ENCODE measurements at regions not wholly inside any gene's neighbourhood (a gene's known extent, or its start where the extent isn't known, plus 50 kb on each side); places are given as distances from the start of the nearest gene placed in this dataset.

DNA sequence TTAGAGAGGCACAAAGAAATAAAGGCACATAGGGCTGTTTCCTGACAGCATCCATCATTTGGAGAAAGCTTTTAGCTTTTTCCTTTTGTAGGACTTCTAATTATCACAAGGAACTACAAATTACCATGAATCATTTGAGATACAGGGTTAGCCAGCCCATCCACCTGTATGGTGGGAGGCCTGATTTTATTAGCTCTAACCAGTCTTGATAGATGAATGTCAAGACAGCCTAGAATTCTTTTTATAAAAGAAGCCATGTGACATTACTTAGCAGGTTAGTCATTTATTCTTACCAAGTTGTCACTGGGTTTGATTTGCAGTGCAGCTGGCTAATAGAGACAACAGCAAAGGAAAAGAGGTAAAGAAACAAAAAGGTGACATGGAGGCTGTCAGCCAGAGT is 618.1 kb downstream of the ZNF385D start:
- DNase-seq = no peak

DNA sequence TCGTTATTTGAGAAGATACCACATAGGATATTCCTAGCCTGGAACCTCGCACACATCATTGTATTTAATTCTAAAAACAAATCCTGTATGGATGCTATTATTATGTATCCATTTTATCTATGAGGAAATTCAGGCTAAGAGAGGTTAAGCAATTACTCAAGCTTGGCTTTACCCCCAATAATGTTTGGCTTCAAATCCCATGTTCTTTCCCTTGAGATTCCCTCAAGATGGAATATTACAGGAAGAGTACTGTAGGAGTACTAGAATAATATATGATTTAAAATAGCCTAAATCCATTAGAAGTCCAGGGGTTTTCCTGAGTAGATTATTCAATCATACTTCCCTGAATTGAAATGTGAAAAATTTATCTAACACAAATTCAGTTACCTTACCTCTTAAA is 630.2 kb downstream of the ZNF385D start:
- DNase-seq = no peak

DNA sequence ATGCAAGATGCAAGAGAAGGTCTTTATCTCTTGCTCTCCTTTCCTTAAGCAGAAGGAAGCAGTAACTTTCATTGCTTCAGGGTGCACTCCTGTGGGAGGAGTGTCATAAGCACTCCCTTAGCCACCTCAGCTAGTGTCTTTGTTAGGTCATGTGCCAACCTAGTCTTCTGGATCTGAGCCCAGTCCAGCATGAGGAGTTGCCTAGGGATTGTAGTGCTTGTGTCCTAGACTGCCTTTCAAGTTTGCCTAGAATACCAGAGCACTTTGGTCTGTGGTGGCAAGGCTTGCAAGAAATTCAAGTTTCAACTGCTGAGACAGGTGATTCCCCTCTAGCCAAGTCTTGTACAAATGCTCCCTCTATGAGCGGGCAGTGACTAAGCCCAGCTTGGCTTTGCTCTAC is 633.6 kb downstream of the ZNF385D start:
- DNase-seq = no peak

DNA sequence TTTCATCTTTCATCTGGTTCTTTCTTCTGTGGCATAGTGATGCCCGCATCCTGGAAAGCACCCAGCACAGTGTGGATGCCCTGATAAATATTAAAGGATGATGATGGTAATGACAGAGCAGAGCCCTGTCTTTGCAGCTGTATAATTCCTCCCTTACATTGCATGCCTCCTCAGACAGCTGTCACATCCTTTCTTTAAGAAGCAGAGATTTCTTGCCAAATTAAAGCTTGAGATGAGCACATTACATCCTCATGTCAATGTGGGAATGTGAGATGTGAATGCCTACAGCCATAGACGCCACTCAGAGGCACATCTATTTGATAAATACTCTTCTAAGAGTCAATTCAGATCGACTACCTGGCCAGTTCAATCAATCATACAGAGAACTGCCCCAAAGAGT is 642.0 kb downstream of the ZNF385D start:
- no peak for DNase-seq

DNA sequence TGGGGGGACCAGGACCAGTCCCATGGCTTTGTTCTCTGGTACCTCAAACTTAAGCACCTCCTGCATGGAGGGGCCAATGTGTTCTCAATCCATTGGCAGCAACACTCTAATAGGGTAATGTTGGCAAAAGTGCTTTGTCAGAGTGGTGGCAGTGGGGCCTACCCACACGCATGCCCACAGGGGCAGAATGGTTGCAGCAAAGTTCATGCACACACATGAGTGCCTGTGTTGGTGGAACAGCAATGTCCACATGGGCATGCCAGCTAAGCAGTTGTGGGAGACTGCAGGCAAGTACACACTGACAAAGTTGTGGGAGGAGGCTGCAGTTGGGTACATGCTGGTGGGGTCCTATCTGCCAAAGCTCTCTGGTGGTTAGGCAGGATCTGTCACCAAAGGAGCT is 645.2 kb downstream of the ZNF385D start:
- DNase-seq = no peak

DNA sequence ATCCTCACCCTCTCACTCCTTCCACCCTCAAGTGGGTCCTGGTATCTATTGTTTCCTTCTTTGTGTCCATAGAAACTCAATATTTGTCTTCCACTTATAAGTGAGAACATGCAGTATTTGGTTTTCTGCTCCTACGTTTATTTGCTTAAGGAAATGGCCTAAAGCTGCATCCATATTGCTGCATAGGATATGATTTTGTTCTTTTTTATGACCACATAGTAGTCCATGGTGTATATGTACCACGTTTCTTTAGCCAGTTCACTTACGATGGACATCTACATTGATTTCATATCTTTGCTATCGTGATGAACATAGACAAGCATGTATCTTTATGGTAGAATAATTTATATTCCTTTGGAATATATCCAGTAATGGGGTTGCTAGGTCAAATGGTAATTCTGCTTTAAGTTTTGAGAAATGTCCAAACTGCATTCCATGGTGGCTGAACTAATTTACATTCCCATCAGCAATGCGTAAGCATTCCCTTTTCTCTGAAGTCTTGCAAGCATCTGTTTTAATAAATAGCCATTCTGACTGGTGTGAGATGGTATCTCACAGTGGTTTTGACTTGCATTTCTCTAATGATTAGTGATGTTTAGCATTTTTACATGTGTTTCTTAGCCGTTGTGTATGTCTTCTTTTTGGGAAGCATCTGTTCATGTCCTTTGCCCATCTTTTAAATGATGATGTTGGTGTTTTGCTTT is 650.2 kb downstream of the ZNF385D start:
- DNase-seq = no peak

DNA sequence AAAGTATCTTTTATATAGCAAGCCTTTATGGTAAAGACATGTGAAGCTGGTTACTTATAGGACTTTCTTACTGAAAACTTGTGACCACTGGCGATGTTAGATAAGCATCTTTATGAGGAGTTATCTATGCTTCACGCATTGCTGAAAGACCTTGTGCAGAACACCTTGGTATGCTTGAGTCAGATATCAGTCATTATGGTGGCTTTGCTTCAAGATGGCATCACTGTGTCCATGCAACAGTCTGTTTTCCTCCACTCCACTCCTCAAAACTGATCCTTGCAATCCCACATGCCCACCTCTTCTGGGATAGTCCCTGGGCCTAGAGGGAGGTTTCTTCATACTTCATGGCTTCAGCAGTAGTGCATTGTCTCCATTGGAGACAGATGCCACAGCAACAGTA is 656.3 kb downstream of the ZNF385D start:
- DNase-seq = no peak

DNA sequence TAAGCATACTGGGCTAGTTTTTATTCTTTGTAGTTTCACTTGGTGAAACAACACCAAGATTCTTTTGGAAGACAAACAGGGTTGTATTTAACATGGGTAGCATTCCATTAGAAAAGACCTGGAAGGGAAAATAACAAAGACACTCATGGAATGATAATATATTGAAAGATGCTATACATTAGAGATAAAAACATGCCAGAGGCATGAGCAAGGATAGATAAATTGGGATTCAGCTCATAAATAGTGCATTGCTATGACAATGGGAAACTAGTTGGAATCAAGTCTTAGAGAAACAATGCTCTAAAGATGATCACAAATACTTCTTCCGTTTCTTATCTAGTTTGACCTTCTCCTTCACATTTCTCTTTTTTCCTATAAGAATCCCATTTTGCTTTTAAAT is 677.4 kb downstream of the ZNF385D start:
- DNase-seq = no peak

DNA sequence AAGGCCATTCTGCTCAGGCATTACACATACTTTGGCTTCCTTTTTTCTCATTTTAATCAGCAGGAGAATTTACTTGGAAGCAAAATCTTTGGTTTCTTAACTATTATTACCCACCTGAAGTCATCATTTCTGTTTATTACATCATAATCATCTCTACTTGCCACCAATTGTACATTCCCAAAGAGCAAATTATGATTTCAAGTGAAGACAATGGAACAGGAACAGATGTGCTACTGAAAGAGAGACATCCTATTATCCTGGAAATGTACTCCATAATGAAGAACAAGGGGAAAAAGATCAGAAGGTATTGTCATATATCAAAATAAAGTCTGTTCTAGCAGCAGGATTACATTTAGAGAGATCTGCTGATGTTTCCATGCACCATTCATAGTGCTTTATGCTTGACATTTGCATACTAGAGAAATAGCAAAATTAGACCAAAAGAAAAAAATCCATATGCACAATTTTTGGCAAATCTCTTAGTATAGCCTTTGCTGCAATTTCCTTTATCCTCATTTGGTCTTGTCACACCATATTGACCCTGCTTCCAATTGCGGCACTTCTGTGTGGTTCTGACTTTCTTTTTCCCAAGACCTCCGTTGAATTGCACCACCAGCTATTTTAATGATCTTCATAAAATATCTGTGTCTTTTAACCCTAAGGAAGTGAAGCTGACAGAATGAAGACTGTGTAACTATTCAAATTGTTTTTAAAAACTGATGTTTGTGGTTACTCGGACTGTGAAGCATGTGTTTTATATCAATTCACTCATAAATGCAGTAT is 683.8 kb downstream of the ZNF385D start:
- no peak for DNase-seq

DNA sequence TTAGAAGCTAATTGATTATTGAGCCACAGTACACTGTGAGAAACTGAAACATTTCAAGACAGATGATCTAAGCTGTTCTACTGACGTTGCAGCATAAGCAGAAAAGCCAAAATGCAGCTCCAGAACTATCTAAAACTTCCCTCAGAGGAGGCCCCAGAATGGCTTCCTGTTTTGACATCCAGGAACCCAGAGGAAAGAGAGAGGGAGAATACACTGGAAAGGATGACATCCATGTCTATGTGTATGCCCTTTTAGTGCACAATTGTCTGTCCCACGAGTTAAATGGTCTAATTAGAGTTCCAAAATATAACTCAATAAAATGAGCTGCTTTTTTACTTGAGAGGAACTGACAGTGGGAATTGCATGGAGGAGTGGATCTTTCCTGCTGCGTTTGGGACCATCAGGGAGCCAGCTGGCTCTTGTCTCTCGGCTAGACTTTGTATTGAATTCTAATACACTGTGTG is 688.1 kb downstream of the ZNF385D start:
- DNase-seq = no peak

DNA sequence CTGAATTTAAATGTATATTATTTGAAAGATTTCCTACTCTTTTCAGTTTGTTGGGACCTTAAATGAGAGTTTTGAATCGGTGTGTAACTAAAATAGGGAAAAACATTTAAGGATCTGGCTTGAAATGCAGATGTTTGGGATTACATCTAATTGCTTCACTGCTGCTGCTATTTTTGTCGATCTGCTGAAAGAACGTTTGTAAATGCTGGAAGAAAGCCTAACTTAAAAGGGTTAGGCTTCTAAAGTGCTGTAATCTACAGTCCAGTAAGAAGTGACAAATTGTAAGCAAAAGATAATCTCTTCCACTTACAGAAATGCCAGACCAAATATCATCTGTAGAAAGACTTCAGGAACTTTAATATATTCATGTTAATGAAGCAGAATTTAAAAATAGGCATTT is 691.6 kb downstream of the ZNF385D start:
- no peak for DNase-seq

DNA sequence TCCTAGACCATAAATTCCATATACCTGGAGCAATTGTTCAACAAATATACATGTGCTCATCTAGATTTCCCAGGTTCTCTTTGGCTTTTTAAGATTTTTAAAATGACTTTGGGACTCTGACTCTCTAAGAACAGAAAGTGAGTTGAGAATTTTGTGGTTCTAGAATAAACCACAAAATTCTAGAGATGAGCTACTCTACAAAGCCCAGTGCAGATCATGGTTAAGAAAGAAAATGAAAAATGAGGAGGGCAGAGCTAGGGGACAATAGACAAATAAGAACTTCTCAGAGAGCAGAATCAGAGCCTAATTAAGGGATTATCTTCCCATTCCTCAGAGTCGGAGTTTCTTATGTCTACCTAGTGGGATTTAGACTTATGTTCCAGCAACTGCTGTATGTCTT is 694.7 kb downstream of the ZNF385D start:
- no peak for DNase-seq

DNA sequence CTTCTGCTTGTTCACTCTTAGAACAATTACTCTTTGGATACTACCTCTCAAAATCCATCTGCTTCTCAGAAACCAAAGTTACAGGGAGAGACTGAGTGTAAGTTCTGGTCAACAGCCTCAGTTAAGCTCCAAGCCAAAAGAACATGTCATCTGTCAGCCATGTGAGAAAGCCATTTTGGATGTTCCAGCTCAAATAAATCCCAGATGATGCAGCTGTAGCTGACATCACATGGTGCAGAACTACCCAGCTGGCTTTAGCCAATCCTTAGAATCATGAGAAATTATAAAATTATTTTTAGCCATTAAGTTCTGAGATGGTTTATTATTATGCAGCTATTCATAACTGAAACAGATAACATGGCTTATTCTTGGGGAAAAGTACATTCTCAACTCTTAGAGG is 696.0 kb downstream of the ZNF385D start:
- no peak for DNase-seq

DNA sequence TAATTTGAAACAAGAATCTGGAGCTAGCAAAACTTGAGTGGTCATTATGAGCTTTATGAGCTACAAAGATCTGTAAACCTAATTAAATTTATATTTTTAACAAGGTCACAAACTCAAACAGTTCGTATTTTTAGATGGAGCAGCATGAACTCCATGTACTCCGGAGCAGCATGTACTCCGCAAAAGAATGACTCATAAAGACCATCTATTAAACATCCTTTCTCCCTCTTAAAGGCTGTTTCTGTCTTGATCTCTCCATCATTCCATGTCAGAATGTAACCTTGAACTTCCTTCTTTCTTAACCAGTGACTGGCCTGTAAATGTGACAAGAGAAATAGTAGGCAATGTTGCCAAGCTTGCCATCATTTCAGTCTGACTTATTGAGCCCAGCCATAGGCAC is 696.9 kb downstream of the ZNF385D start:
- no peak for DNase-seq

DNA sequence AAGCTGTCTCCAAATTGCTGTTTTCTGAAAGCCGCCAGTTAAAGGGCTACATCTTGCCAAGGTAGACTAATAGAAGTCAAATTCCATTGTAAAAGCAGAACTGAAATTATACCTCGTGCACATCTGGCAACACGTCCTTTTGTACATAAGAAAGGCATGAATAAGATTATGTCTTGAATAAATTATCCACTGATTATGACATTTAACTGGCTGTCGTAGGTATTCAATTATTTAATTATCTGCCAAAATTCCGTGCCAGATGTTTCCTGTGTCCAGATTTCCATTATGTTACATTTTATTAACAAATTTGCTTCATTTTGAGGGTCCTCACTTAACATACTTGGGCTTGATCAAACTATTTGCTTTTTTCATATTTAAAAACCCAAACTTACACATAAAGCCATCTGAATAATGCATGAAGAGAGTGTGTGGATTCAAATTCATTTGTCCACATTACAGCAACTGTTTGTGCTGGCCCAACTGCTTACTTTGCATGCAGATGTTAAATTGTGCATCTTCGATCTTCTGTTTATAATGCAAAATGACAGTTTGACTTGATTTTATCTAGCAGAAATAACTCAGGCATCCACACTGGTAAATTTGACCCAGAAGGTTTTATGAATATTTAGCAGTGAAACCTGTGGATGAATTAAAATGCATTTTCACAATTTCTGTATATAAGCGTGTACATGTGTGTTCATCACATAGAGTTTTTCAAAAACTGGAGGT is 701.5 kb downstream of the ZNF385D start:
- no peak for DNase-seq

DNA sequence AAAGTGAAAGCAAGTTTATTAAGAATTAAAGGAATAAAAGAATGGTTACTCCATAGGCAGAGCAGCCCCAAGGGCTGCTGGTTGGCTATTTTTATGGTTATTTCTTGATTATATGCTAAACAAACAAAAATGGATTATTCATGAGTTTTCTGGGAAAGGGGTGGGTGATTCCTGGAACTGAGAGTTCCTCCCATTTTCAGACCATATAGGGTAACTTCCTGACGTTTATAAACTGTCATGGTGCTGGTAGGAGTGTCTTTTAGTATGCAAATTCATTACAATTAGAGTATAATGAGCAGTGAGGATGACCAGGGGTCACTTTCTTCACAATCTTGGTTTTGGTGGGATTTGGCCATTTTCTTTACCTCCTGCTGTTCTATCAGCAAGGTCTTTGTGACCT is 707.9 kb downstream of the ZNF385D start:
- no peak for DNase-seq

DNA sequence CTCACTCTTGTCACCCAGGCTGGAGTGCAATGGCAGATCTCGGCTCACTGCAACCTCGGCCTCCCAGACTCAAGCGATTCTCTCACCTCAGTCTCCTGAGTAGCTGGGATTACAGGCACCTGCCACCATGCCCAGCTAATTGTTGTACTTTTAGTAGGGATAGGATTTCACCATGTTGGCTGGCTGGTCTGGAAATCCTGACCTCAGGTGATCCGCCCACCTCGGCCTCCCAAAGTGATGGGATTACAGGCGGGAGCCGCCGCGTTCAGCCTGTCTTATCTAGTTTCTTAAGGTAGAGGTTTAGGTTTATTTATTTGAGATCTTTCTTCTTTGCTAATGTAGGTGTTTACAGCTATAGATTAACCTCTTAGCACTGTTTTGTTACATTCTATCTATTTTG is 708.8 kb downstream of the ZNF385D start:
- DNase-seq = no peak

DNA sequence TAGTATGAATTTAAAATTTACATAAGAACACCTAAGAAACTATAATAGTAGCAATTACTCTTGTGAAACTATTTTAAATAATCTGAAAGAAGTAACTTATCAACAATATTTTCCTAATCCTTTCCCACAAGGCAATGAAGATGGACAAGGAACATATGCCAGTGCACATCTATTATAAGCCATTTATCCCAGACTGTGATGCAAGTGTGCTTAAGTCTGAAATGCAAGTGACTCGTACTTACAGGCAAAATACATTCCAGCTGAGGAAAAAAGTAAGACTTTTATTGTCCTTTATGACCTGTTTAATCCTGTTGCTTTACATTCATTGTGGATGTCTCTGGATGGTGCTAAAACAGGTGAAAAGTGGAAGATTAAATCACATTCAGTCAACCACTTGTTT is 709.4 kb downstream of the ZNF385D start:
- DNase-seq = no peak

DNA sequence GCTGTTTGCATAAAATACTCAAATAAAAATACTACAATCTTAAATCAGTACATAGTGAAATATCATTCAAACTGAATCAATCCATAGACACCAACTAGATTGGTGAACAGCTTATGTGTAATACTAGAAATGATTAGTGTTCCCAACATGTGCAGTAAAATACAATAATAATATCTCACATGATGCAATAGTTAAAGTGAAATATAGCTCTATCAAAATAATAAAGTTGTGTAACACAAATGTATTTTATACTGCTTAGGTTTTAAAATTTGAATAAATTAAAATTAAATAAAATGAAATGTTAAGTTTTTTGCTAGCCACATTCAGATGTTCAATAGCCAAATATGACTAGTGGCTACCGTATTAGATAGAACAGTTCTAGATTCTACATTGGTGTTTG is 714.1 kb downstream of the ZNF385D start:
- DNase-seq = no peak

DNA sequence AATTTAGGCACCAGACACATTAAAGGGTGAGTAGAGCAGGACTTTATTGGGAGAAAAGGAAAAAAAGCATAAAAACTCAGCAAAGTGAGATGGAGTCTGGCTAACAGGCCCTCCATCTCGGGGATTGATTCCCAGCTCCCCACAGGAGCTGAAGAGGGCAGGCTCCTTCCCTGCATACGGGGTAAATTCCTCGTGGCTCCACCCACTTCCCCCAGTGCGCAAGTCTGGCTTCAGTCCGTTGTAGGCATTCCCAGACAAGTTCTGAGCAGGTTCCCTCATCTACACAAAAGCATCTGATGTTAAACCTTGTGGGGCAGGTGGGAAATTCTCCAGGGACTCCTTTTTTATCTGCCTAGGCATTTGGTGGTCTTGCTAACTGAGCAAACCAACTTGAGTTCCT is 722.6 kb downstream of the ZNF385D start:
- no peak for DNase-seq

DNA sequence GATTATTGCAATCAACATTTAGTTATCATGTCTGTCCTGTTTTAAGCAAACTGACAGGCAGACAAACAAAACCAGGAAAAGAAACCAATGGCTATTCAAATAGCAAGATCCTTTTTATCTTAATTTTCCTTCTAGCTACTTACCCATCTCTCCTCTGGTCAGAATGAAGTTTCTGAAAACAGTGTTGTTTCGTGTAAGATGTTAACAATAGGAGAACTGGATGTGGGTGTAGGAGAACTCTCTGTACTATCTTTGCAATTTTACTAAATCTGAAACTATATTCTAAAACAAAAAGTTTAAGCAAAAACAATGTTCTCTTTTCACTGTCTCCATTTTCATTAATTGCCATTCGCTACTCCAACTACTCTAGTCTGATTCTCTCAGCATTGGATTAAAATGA is 726.4 kb downstream of the ZNF385D start:
- DNase-seq = no peak

DNA sequence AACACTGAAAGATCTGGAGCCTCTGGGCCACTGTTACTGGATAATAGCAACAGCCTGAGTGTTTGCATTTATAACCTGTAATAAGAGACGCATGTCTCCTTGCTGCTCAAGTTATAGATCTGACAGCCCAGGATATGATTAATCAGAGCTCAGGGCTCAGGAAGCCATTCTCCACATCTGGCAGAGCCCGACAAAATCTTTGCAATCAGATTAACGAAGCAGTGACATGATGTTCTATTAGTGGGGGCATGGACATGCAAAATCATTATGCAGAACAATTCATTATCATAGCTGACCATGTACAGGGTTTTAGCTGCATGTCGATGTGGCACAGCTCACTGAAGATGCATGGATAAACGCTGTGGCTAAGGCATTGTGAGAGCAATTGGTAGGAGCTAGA is 730.3 kb downstream of the ZNF385D start:
- DNase-seq = no peak

DNA sequence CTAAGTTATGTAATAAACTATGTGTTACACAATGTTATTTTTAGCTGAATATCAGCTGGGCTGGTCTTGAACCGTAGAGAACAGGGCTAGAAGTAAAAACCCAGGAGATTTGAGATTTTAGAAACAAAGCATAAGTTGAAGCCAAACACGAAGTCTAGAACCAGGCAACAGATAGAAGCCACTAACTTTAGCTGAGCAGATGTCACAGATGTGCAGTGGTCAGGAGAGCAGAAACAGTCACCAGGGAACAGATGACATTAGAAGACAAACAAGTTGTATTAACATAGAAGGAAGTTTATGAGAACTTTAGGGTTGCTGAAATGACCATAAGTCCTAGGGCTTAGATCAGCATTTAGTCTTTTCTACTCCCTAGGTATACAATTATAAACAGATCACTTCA is 731.0 kb downstream of the ZNF385D start:
- DNase-seq = no peak
